Nephron (organoid): ENCODE measurements at regions not wholly inside any gene's neighbourhood (a gene's known extent, or its start where the extent isn't known, plus 50 kb on each side); places are given as distances from the start of the nearest gene placed in this dataset.

Experiments used
- H3K27ac Mint-ChIP-seq, 3 experiments: 2 replicates each; pipeline ENCODE4 v1.8.0; 2020; ENCODE audit warnings: mixed read lengths in 3 of 3, mild to moderate bottlenecking in 2 of 3, moderate library complexity in 1 of 3
- H3K27me3 Mint-ChIP-seq: 2 replicates; pipeline ENCODE4 v1.8.0; 2021; ENCODE audit warnings: low read depth, mild to moderate bottlenecking, moderate library complexity, mixed read lengths
- H3K36me3 Mint-ChIP-seq: 2 replicates; pipeline ENCODE4 v1.8.0; 2020; ENCODE audit warnings: low read depth, mixed read lengths
- H3K4me1 Mint-ChIP-seq: 2 replicates; pipeline ENCODE4 v1.8.0; 2020; ENCODE audit warnings: mixed read lengths
- H3K4me3 Mint-ChIP-seq, 3 experiments: 2 replicates each; pipeline ENCODE4 v1.8.0; 2020; ENCODE audit warnings: mild to moderate bottlenecking in 3 of 3, mixed read lengths in 3 of 3, moderate library complexity in 2 of 3
- H3K9me3 Mint-ChIP-seq: 2 replicates; pipeline ENCODE4 v1.8.0; 2020; ENCODE audit warnings: mixed read lengths
- TF ChIP-seq, protein P1 (sequence below), 3 experiments: fragments of 200-600 bp; sonication (generic); IDR thresholded peaks; one replicate each; pipeline ENCODE4 v1.5.0; 2021; ENCODE audit warnings: antibody characterized with exemption in 3 of 3; ENCODE audit not compliant: unreplicated experiment in 3 of 3

DNA sequence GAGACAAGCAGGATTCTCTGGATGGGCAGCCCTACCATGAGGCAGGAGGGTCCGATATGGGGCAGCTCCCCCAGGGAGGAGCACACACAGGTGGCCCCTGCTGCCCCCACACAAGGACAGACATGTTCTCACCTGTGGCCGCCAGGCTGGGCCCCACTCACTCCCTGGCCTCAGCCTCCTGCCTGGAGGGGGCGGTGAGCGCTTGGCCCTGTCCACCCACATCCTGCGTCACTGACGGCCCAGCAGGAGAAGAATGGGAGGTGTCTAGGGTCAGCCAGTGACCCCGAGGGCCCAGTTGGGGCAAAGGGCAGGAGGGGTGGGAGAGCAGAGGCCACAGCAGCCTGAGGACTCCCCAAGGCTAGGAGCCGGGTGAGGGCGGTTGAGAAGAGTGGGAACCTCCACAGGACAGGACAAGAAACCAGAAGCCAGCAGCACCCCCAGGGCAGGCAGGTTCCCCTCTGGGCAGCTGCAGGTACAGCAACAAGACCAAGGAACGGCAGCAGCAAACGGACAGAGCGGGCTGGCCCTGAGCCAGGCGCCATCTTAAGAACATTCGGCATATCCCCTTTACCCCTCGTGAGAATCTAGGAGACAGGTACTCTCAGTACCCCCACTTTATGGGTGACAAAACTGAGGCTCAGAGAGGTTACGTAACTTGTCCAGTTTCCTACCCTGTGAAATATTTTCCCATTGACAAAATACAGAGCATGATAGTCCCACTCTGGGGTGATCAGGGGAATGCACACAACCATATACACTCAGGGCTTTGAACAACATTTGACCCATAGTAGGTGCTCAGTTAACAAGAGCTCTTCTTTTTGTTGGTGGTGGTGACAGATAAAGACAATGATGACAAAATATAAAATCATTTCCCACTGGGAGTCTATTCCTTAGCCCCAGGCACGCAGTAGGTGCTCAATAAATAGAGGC, 74.3 kb downstream of the NCOR2 start:
- Mint-ChIP-seq H3K9me3 (no peaks in the 10 kb centered on the region), H3K4me3 (no peak overlapping the region), H3K27me3 (no peaks in the 10 kb centered on the region), H3K27ac (no peak overlapping the region), H3K36me3 (peaks cover 3% of the 10 kb centered on the region), H3K4me1 (peaks cover 36% of the 10 kb centered on the region)
- TF ChIP-seq, protein P1, sequence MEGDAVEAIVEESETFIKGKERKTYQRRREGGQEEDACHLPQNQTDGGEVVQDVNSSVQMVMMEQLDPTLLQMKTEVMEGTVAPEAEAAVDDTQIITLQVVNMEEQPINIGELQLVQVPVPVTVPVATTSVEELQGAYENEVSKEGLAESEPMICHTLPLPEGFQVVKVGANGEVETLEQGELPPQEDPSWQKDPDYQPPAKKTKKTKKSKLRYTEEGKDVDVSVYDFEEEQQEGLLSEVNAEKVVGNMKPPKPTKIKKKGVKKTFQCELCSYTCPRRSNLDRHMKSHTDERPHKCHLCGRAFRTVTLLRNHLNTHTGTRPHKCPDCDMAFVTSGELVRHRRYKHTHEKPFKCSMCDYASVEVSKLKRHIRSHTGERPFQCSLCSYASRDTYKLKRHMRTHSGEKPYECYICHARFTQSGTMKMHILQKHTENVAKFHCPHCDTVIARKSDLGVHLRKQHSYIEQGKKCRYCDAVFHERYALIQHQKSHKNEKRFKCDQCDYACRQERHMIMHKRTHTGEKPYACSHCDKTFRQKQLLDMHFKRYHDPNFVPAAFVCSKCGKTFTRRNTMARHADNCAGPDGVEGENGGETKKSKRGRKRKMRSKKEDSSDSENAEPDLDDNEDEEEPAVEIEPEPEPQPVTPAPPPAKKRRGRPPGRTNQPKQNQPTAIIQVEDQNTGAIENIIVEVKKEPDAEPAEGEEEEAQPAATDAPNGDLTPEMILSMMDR (IDR thresholded peaks at IDR 0.05; ENCODE audit: unreplicated experiment in 3 of 3), result no peak

DNA sequence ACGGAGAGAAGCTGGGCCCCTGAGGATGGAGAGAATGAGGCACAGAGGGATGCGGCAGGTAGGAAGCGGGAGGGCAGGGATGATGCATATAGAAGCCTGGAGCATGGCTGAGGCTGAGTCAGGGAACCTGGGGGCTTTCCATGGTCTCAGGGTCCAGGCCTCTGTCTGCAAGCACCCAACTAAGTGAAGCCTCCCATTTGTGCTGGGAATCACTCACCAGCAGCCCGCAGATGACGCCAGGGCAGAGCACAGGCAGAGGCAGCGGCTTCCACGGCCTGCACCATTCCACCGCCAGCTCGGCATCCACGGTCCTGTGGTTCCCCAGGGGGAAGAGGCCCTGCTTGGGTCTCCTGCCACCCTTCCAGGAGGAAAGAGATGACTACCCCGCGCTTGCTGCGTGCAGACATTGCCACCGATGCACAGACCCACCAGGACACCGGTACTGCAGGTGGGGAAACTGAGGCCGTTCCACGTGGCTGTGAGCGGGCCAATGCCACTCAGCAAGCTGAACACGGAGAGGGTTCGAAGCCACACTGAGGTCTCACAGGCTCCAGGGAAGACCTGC, 75.5 kb downstream of the NCOR2 start:
- Mint-ChIP-seq H3K9me3 (no peaks in the 10 kb centered on the region), H3K36me3 (peaks cover 8% of the 10 kb centered on the region), H3K4me1 (peaks cover 36% of the 10 kb centered on the region), H3K4me3 (no peak overlapping the region), H3K27me3 (no peaks in the 10 kb centered on the region), H3K27ac (no peak overlapping the region)
- TF ChIP-seq, protein P1 (IDR thresholded peaks at IDR 0.05; ENCODE audit: unreplicated experiment in 3 of 3), result no peak

DNA sequence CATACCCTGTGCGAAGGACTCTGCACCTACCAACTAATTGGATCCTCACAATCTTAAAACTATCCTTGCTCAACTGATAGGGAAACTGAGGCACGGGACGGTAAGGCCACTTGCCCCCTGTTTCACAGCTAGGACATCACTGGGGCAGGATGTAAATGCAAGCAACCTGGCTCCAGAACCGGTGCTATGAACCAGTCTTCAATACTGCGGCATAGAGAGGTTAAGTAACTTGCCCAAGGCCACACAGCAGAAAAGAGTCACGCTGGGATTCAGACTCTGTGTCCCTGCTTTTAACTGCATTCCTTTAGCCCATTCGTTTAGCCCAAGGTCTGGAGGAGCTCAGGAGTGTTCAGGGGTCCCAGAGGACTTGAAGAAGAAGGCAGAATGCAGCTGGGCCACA, 76.1 kb downstream of the NCOR2 start:
- Mint-ChIP-seq H3K4me3 (no peak overlapping the region), H3K9me3 (no peaks in the 10 kb centered on the region), H3K27ac (peak overlapping the region in 1 of 3 experiments; percentile 33), H3K36me3 (peaks cover 8% of the 10 kb centered on the region), H3K27me3 (no peaks in the 10 kb centered on the region), H3K4me1 (peaks cover 34% of the 10 kb centered on the region)
- TF ChIP-seq, protein P1 (IDR thresholded peaks at IDR 0.05; ENCODE audit: unreplicated experiment in 3 of 3), result no peak

DNA sequence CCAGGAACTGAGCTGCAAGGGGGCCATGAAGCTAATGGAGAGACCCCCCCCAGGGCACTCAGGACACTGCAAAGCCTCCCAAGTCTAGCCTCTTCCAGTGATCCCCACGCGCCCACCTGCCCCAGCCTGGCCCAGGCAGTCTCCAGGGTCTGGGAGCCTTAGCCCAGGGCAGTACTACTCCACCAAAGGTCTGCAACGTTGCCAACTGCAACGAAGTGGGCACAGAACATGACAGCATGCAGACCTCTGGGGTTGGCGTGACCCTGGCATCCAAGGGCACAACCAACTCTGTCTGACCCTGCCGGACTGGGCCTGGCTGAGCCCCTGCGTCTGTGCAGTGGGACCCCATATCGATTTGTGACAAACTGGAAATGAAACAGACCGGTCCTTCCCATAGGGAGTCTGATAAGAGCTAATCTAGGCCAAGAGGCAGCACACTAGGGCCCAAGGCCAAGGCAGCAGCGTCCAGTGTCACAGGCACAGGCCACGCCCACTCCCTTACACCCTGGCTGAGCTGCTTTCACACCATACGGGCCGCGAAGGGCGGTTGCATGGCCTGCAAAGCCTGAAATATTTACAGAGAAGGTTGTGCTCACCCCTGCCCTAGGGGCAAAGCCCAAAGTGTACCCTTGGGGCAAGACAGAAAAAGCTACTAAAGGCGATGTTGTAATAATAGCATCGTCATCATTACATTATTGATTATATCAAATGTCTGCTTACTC, 76.7 kb downstream of the NCOR2 start:
- Mint-ChIP-seq H3K27me3 (no peaks in the 10 kb centered on the region), H3K27ac (no peak overlapping the region), H3K9me3 (no peaks in the 10 kb centered on the region), H3K4me3 (no peak overlapping the region), H3K36me3 (peaks cover 8% of the 10 kb centered on the region), H3K4me1 (peaks cover 34% of the 10 kb centered on the region)
- TF ChIP-seq, protein P1 (IDR thresholded peaks at IDR 0.05; ENCODE audit: unreplicated experiment in 3 of 3), result no peak

DNA sequence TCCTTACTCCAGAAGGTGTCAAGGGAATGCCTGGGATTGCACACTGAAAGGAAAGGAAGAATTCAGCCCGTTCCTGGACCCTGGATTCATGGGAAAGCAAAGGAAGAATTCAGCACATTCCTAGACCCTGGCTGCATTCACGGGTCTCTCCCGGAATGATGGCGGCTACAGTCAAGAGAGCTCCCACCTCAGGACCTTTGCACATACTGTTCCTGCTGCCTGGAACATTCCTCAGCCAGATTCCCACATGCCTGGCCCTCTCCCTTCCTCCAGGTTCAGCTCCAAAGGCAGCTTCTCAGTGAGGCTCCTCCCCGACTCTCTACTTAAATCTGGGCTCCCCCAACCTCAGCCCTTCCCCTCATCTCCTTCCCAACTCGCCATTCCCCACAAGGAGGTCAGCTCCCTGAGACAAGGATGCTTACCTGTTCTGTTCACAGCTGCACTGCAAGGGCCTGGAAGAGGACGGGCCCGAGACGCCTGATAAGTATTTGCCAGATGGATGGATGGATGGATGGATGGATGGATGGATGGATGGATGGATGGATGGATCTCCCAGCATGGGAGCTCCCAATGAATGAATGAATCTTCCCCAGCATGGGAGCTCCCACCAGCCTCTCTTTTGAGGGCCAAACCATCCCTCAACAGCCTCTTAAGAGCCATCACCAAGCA, 77.4 kb downstream of the NCOR2 start:
- no peaks in the 10 kb centered on the region for H3K9me3 Mint-ChIP-seq
- H3K4me3 Mint-ChIP-seq, result no peak overlapping the region
- peaks cover 34% of the 10 kb centered on the region for H3K4me1 Mint-ChIP-seq
- TF ChIP-seq, protein P1 (IDR thresholded peaks at IDR 0.05; ENCODE audit: unreplicated experiment in 3 of 3), result no peak
- H3K36me3 Mint-ChIP-seq, result peaks cover 10% of the 10 kb centered on the region
- no peaks in the 10 kb centered on the region for H3K27me3 Mint-ChIP-seq
- peak overlapping the region in 1 of 3 experiments; percentile 25 for H3K27ac Mint-ChIP-seq
